ENCODE measurements at regions not wholly inside any gene's neighbourhood (a gene's known extent, or its start where the extent isn't known, plus 50 kb on each side); places are given as distances from the start of the nearest gene placed in this dataset.

GRCh38 chr13:79680485-79680884 is 199.5 kb downstream of the NDFIP2 start:
- no peak for DNase-seq

- DNase-seq, result peak; percentile 2
Measured at GRCh38 chr13:79679334-79679733, 198.4 kb downstream of the NDFIP2 start.

- no peak for DNase-seq
Measured at GRCh38 chr13:79678100-79678499, 197.1 kb downstream of the NDFIP2 start.

GRCh38 chr13:79675931-79676660 is 195.1 kb downstream of the NDFIP2 start:
- DNase-seq, result no peak

GRCh38 chr13:79674765-79675515 is 194.0 kb downstream of the NDFIP2 start:
- no peak for DNase-seq

GRCh38 chr13:79673993-79674377 is 193.0 kb downstream of the NDFIP2 start:
- DNase-seq, result no peak

GRCh38 chr13:79673310-79673992 is 192.5 kb downstream of the NDFIP2 start:
- DNase-seq, result no peak

GRCh38 chr13:79671420-79671819 is 190.5 kb downstream of the NDFIP2 start:
- DNase-seq, result no peak

- DNase-seq, result no peak
Measured at GRCh38 chr13:79668201-79668752, 187.3 kb downstream of the NDFIP2 start.

GRCh38 chr13:79667771-79668170 is 186.8 kb downstream of the NDFIP2 start:
- DNase-seq, result no peak

- no peak for DNase-seq
Measured at GRCh38 chr13:79663977-79664636, 183.2 kb downstream of the NDFIP2 start.

- DNase-seq, result no peak
Measured at GRCh38 chr13:79663435-79663834, 182.5 kb downstream of the NDFIP2 start.

- DNase-seq, result no peak
Measured at GRCh38 chr13:79662882-79663281, 181.9 kb downstream of the NDFIP2 start.

GRCh38 chr13:79660361-79660760 is 179.4 kb downstream of the NDFIP2 start:
- DNase-seq, result no peak

- no peak for DNase-seq
Measured at GRCh38 chr13:79659121-79659521, 178.2 kb downstream of the NDFIP2 start.

- DNase-seq, result no peak
Measured at GRCh38 chr13:79658333-79658975, 177.5 kb downstream of the NDFIP2 start.

- no peak for DNase-seq
Measured at GRCh38 chr13:79655509-79655908, 174.6 kb downstream of the NDFIP2 start.

- DNase-seq, result no peak
Measured at GRCh38 chr13:79654520-79654919, 173.6 kb downstream of the NDFIP2 start.

- no peak for DNase-seq
Measured at GRCh38 chr13:79650688-79651087, 169.7 kb downstream of the NDFIP2 start.

GRCh38 chr13:79648191-79648590 is 167.2 kb downstream of the NDFIP2 start:
- DNase-seq, result no peak

GRCh38 chr13:79647533-79647932 is 166.6 kb downstream of the NDFIP2 start:
- no peak for DNase-seq

GRCh38 chr13:79646880-79647279 is 165.9 kb downstream of the NDFIP2 start:
- no peak for DNase-seq

Data from activated T-cell treated with anti-CD3 and anti-CD28 coated beads for 4 hours (primary cell).